ENCODE measurements at regions not wholly inside any gene's neighbourhood (a gene's known extent, or its start where the extent isn't known, plus 50 kb on each side); places are given as distances from the start of the nearest gene placed in this dataset.

GRCh38 chr3:82287562-82287961 is 526.1 kb upstream of the GBE1 start:
- DNase-seq (ENCODE audit: low read depth): no peak

DNA sequence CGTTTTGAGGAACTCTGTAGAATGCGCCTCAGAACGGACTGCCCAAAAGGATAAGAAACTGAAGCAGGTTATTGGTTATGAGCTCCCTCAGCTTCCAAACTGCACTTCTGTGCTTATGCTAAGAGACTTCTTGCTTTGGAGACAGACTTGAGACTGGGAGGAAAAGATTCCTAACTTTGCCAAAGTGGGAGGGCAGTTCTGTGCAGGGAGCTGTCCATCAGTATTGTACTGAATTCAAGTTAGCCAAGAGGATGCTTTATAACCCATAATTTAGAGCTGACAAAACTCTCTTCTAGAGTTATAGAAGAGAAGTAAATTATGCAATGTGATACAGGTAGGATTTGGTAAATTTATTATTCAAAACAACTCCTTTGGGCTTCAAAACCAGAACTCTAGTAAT is 519.8 kb upstream of the GBE1 start:
- no peak for DNase-seq (ENCODE audit: low read depth)

GRCh38 chr3:82276992-82277391 is 515.5 kb upstream of the GBE1 start:
- no peak for DNase-seq (ENCODE audit: low read depth)

- no peak for DNase-seq (ENCODE audit: low read depth)
Measured at GRCh38 chr3:82274897-82275296, 513.5 kb upstream of the GBE1 start.

- no peak for DNase-seq (ENCODE audit: low read depth)
Measured at GRCh38 chr3:82265747-82266146, 504.3 kb upstream of the GBE1 start.

DNA sequence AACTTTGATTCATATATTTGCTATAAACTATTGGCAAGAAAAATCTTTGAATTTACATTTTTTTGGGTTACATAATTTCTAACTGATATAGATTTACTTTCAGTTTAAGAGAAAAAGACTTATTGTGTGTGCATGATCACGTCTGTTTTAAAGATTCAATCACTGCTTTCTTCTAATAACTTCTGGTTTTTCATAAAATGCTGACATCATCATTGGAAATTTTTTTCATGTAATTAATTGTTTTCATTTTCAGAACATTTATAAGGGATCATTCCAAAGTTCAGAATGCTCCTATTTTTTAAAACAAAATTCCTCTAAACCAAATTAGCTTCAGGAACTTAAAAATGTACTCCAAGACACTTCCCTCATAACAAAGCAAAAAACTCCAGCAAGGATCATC is 500.7 kb upstream of the GBE1 start:
- no peak for DNase-seq (ENCODE audit: low read depth)

- DNase-seq (ENCODE audit: low read depth): no peak
Measured at GRCh38 chr3:82261637-82262036, 500.2 kb upstream of the GBE1 start.

DNA sequence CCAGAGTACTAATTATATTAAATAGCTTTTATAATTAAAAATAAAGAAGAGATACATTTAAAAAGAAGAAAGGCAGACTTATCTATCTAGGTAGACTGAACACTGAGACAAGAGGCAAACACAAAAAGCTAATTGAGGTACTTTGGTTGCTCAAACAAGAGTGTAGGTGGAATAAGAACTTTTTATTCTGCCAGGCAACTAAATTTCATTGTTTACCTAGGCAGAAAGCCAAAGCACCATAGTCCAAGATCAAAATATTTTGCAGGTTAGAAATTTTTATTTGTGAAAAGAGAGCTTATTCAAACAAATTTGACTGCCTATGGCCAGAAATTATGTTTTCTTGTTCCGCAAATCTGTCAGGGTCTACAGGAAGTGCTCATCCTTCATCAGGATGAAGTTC is 499.6 kb upstream of the GBE1 start:
- no peak for DNase-seq (ENCODE audit: low read depth)

DNA sequence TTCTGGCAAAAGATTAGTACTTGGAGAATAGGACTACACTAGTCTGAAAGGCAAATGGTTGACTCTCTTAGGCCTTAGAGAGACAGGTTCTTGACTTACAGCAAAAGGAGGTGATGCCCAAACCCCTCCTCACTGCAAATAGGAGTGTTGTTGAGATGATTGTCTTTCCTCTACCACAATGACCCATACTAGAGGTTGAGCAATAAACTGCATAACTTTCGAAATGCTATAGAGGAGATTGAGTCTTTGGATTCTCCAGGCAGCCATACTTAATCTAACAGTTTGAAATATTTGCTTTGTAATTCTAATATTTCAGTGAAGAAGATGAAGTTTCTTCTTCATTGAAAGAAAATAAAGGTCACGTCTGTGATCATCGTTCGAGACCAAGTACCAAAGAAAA is 498.5 kb upstream of the GBE1 start:
- DNase-seq (ENCODE audit: low read depth): no peak

DNA sequence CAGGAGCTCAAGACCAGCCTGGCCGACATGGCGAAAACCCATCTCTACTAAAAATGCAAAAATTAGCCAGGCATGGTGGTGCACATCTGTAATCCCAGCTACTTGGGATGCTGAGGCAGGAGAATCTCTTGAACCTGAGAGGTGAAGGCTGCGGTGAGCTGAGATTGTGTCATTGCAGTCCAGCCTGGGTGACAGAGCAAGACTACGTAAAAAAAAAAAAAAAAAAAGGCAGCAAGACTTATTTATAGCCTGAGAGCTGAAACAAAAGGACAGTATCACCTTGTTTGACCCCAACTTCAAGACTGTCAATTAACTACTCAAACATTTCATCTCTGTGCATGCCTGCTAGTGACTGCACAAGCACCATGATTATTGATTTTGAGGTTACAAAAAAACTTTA is 478.9 kb upstream of the GBE1 start:
- no peak for DNase-seq (ENCODE audit: low read depth)

DNA sequence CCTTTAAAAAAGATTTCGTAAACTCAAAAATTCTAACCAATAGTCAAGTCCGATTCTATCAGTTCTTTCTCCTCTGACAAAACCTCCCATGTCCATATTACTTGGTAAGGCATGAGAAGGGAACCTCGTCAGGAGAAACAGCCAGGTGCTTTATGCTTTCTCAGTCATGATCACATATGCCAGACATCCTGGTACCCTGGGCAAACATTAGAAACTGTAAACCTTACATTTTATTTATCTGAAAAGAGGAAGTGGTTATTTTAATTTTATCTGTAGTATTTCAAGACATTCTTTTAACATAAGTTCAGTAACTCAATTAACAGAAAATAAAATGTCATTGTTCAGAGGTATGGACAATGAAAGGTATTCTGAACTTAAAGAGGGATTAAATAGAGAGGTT is 474.8 kb upstream of the GBE1 start:
- no peak for DNase-seq (ENCODE audit: low read depth)

DNA sequence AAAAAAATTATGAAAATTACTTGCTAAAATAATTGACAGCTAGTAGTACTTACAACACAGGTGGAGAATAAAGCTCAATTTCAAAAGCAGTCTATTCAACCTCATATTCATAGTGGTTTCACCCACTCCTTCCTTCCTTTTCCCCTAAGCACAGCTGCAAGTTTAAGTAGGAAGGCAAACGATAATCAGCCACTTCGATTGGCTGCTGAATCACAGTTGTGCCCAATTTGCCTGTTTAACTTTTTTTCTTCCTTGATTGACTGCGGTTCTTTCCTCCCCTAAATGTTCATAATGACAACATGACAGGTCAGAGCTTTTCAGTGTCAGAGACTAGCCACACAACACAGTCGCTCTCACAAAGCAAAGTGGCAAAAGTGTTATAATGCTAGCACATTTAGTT is 468.0 kb upstream of the GBE1 start:
- DNase-seq (ENCODE audit: low read depth): no peak

GRCh38 chr3:82224661-82225060 is 463.2 kb upstream of the GBE1 start:
- DNase-seq (ENCODE audit: low read depth): no peak

GRCh38 chr3:82222401-82222800 is 461.0 kb upstream of the GBE1 start:
- no peak for DNase-seq (ENCODE audit: low read depth)

DNA sequence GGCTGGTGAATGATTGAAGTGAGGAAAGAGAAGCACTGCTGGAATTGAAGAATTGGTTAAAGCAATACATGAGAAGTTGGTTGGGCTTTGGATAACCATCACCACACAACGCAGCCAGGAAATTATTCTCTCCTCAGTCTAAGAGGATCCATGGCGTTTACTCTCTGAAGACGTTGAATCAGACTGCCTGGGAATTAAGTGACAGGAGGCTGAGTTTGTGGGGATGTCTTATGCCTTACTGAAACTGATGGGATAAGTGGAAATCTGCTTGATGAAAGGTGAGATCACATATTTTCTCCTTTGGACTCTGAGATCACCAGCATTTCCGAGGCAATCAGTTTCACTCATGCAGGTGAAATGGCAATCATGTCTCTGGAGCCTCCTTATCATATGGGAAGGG is 456.1 kb upstream of the GBE1 start:
- DNase-seq (ENCODE audit: low read depth): no peak

DNA sequence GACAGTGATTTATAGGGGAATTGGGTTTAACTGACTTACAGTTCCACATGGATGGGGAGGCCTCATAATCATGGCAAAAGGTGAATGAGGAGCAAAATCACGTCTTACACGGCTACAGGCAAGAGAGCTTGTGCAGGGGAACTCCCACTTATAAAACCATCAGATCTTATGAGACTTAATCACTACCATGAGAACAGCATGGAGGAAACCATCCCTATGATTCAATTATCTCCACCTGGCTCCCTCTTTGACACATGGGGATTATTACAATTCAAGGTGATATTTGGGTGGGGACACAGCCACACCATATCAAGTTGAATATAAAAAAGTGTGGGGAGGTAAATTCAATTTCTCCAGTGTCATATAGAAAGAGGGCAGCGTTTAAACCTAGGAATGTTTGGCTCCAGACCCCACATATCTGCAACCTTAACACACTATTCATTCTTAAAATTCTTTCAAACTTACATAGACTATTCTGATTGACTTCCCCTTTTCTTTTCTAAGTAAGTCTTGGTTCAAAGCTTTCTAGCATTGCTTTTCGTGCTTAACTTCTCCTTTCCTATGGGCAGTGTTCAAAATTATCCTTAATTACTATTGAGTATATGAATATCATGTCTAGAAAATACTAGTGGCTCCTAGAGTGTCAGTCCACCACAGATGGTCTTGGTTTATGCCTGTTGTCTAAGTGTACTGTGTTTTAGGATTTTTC is 446.7 kb upstream of the GBE1 start:
- DNase-seq (ENCODE audit: low read depth): no peak

- no peak for DNase-seq (ENCODE audit: low read depth)
Measured at GRCh38 chr3:82202269-82202668, 440.8 kb upstream of the GBE1 start.

- no peak for DNase-seq (ENCODE audit: low read depth)
Measured at GRCh38 chr3:82201316-82201715, 439.9 kb upstream of the GBE1 start.

DNA sequence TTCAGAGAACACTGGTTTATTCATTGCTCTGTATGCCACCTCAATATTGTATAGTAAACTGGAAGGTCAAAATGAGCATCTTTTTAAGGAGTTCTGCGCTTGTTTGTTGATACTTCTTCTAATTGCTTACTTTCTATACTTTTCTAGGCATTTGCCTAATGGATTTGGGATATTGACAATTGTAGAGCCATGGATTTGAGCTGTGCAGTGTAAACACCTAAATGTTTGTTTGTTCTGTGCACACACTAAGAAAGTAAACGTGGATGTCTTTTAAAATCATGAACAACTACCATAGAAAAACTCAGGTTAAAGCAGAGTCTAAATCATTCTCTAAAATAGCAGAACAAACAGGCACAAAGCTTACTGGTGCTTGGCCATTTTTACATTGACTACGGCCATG is 436.6 kb upstream of the GBE1 start:
- no peak for DNase-seq (ENCODE audit: low read depth)

DNA sequence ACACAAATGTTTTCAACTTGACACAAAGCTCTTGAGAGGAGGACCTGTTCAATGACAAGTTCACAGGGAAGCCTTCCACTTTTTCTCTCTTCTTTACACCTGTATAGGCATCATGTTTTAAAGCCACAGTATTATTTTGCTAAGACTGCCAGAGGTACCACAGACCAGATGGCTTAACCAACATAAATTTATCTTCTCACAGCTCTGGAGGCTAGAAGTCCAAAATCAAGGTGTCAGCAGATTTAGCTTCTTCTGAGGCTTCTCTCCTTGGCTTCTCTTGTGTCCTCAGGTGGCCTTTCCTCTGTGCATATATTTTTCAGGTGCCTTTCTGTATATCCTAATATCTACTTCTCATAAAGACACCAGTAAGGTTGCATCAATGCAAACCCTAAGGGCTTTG is 435.2 kb upstream of the GBE1 start:
- DNase-seq (ENCODE audit: low read depth): no peak

GRCh38 chr3:82194870-82195269 is 433.4 kb upstream of the GBE1 start:
- no peak for DNase-seq (ENCODE audit: low read depth)

DNA sequence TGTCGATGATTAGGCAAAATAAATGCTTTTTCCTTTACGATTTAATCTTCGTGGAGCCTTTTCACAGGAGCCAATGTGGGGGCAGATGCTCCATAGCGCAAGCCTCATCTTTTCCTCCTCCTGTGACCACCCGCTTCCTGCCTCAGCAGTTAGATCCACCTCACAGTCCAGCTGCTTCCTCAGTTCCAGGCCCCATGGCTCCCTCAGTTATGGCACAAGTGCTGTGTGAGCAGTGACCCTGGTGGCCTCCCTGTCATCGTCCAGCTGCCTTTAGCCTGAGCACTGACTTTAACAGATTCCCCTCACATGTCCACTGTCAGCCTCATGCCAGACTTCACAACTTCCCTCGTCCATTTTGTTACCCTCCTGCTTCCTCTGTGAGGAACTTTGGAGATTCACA is 424.6 kb upstream of the GBE1 start:
- no peak for DNase-seq (ENCODE audit: low read depth)

DNA sequence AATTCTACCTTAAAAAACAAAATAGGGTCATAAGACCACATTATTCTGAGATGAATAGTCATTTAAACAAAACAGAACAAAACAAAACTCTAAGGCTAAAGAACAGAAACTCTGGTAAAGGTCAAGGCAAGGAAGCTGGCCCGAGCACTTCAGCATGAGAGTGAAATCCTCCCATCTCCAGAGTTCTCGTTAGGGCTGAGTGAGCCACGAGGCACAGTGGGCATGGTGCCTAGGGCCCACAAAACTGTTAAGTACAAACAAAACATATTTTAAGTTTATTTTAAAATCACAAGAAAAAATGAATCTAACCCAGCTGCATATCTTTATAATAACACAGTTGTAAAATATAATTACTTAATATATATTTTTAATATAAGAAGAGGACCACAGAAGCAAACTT is 417.8 kb upstream of the GBE1 start:
- no peak for DNase-seq (ENCODE audit: low read depth)

GRCh38 chr3:82178291-82178690 is 416.8 kb upstream of the GBE1 start:
- DNase-seq (ENCODE audit: low read depth): no peak

DNA sequence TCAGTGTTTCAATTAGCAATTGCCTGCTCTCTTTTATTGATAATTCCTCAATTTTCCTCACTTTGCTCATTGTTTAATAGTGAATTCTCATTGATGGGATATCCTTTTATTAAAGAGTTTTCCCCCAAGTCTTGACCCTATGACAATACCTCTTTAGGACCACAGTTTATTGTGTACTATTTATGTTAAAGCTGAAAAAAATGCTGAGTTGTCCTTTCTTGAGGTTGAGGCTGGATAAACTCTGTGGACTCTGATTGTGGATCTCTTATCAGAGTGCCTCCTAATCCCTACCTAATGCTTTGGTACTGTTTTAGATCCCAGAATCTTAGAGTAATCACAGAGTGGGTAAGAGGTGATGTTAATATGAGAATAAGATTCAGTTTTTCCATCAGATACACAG is 416.3 kb upstream of the GBE1 start:
- no peak for DNase-seq (ENCODE audit: low read depth)
